Mucosa of gallbladder (tissue), 1 donor: ENCODE measurements at regions not wholly inside any gene's neighbourhood (a gene's known extent, or its start where the extent isn't known, plus 50 kb on each side); places are given as distances from the start of the nearest gene placed in this dataset.

Experiments
- DNase-seq: peaks from one replicate; pipeline ENCODE4 v3.0.0-alpha.2; 2020; ENCODE audit warnings: low spot score
- donor health status: DM: no; HTN: no; CAD: no.

GRCh38 chr6:163955096-163955495 is 540.6 kb downstream of the QKI start:
- no peak for DNase-seq

- DNase-seq, result no peak
Measured at GRCh38 chr6:163954088-163954775, 539.7 kb downstream of the QKI start.

- no peak for DNase-seq
Measured at GRCh38 chr6:163952005-163952404, 537.5 kb downstream of the QKI start.

GRCh38 chr6:163951326-163951725 is 536.8 kb downstream of the QKI start:
- no peak for DNase-seq

- no peak for DNase-seq
Measured at GRCh38 chr6:163950159-163950558, 535.6 kb downstream of the QKI start.

- no peak for DNase-seq
Measured at GRCh38 chr6:163949431-163949830, 534.9 kb downstream of the QKI start.

GRCh38 chr6:163948250-163948649 is 533.7 kb downstream of the QKI start:
- DNase-seq, result no peak

GRCh38 chr6:163947276-163947675 is 532.8 kb downstream of the QKI start:
- DNase-seq, result no peak

- no peak for DNase-seq
Measured at GRCh38 chr6:163946437-163946836, 531.9 kb downstream of the QKI start.

- DNase-seq, result no peak
Measured at GRCh38 chr6:163945808-163946207, 531.3 kb downstream of the QKI start.

- DNase-seq, result no peak
Measured at GRCh38 chr6:163944897-163945296, 530.4 kb downstream of the QKI start.

- DNase-seq, result no peak
Measured at GRCh38 chr6:163943607-163944385, 529.3 kb downstream of the QKI start.

- no peak for DNase-seq
Measured at GRCh38 chr6:163942790-163943189, 528.3 kb downstream of the QKI start.

GRCh38 chr6:163941624-163941976 is 527.1 kb downstream of the QKI start:
- no peak for DNase-seq

GRCh38 chr6:163940705-163941623 is 526.4 kb downstream of the QKI start:
- no peak for DNase-seq

GRCh38 chr6:163937071-163937470 is 522.6 kb downstream of the QKI start:
- no peak for DNase-seq

GRCh38 chr6:163935158-163935762 is 520.7 kb downstream of the QKI start:
- no peak for DNase-seq

- DNase-seq, result no peak
Measured at GRCh38 chr6:163930012-163930411, 515.5 kb downstream of the QKI start.

GRCh38 chr6:163929538-163929937 is 515.0 kb downstream of the QKI start:
- no peak for DNase-seq

GRCh38 chr6:163926642-163927041 is 512.1 kb downstream of the QKI start:
- DNase-seq, result peak; percentile 15

- DNase-seq, result no peak
Measured at GRCh38 chr6:163925839-163926238, 511.3 kb downstream of the QKI start.
